Stimulated activated naive CD8-positive, alpha-beta T cell treated with anti-CD3 and anti-CD28 coated beads, Interleukin-15, amount 100 ng/mL, for 72 hours (primary cell): ENCODE measurements at regions not wholly inside any gene's neighbourhood (a gene's known extent, or its start where the extent isn't known, plus 50 kb on each side); places are given as distances from the start of the nearest gene placed in this dataset.
"Not testable (repeated sequence)": the region's sequence is repeated elsewhere in the genome, so short reads cannot be mapped to it uniquely, and the experiment has no call there.

ENCODE experiments used
- ATAC-seq: fragments of 150-1000 bp; cut with Tn5 transposase; 2 replicates; pipeline ENCODE4 v1.10.0; 2021; ENCODE audit warnings: mild to moderate bottlenecking, moderate library complexity
- DNase-seq, 2 donors: peaks; one replicate each; pipeline ENCODE4 v3.0.0; 2021 to 2022
- H3K27ac Mint-ChIP-seq, 2 donors: one replicate each; pipeline ENCODE4 v1.8.0; 2022; ENCODE audit warnings: mild to moderate bottlenecking in 2 of 2, mixed read lengths in 2 of 2, moderate library complexity in 2 of 2
- H3K27me3 Mint-ChIP-seq: one replicate; pipeline ENCODE4 v1.8.0; 2022; ENCODE audit warnings: mixed read lengths
- H3K4me1 Mint-ChIP-seq: one replicate; pipeline ENCODE4 v1.8.0; 2022; ENCODE audit warnings: mild to moderate bottlenecking, mixed read lengths
- H3K4me3 Mint-ChIP-seq, 2 donors: one replicate each; pipeline ENCODE4 v1.8.0; 2022; ENCODE audit warnings: mild to moderate bottlenecking in 2 of 2, mixed read lengths in 2 of 2, moderate library complexity in 1 of 2
- H3K9me3 Mint-ChIP-seq, 2 donors: one replicate each; pipeline ENCODE4 v1.8.0; 2022; ENCODE audit warnings: mixed read lengths in 2 of 2

DNA sequence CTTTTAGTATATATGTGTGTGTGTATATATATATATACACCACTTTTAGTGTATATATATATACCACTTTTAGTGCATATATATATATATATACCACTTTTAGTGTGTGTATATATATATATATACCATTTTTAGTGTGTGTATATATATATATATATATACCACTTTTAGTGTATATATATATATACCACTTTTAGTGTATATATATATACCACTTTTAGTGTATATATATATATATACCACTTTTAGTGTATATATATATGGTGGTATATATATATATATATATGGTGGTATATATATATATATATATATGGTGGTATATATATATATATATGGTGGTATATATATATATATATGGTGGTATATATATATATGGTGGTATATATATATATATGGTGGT lies 79.5 kb upstream of the ANK3 start:
- not testable (repeated sequence) for DNase-seq, H3K4me1 Mint-ChIP-seq, H3K4me3 Mint-ChIP-seq, H3K27me3 Mint-ChIP-seq, H3K27ac Mint-ChIP-seq, ATAC-seq, H3K9me3 Mint-ChIP-seq

DNA sequence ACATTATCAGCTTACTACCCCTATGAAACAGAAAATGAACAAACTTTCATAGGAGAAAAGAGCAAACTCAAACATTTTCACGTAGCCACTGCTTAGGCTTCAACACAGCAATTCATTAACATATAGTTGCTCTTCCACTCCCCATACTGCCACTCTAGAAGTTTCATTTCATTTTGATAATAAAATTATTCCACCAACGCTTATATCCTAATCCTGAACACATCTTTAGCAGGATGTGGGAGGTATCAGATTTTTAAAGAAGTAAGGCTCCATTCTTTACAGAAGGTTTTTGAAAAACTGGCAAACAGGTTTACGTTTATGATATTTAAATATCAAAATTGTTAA lies 77.5 kb upstream of the ANK3 start:
- no peak overlapping the region for H3K27ac Mint-ChIP-seq
- ATAC-seq (no peak), DNase-seq (no peak)
- no peaks in the 10 kb centered on the region for H3K27me3 Mint-ChIP-seq
- H3K4me3 Mint-ChIP-seq = no peak overlapping the region
- H3K9me3 Mint-ChIP-seq = no peaks in the 10 kb centered on the region
- H3K4me1 Mint-ChIP-seq = no peaks in the 10 kb centered on the region

DNA sequence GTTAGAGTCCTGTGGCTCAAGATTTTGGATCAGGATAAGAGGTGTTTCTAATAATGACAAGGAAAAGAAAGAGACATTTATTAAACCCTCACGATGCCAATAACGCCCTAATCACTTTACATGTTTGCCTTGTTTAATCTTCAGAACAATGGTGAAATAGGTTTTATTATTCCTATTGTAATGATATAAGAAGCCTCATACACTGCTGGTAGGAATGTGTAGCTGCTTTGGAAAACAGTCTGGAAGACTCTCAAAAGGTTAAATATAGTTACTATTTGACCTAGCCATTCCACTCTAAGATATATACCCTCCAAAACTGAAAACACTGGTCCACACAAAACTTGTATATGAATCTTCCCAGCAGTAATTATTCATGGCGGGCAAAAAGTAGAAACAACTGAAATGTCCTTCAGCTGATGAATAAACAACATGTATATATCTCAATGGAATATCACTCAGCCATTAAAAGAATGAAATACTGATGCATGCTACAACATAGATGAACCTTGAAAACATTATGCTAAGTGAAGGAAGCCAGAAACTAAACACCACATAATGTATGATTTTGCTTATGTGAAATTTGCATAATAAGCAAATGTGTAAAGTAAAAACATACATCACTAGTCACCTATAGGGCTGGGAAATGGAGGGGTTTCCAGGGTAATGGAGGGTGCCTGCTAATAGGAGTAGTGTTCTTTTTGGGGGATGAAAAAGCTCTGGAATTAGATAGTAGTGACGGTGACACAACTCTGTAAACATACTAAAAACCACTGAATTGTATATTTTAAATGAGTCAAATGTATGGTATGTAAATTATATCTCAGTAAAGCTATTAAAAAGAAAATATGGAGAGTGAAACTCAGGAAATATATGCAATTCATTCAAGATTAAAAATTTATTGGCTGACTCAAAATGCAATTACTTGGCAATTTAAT lies 76.9 kb upstream of the ANK3 start:
- no peak overlapping the region for H3K4me3 Mint-ChIP-seq
- no peak overlapping the region for H3K27ac Mint-ChIP-seq
- no peaks in the 10 kb centered on the region for H3K27me3 Mint-ChIP-seq
- H3K4me1 Mint-ChIP-seq = no peaks in the 10 kb centered on the region
- DNase-seq (no peak), ATAC-seq (no peak)
- no peaks in the 10 kb centered on the region for H3K9me3 Mint-ChIP-seq

DNA sequence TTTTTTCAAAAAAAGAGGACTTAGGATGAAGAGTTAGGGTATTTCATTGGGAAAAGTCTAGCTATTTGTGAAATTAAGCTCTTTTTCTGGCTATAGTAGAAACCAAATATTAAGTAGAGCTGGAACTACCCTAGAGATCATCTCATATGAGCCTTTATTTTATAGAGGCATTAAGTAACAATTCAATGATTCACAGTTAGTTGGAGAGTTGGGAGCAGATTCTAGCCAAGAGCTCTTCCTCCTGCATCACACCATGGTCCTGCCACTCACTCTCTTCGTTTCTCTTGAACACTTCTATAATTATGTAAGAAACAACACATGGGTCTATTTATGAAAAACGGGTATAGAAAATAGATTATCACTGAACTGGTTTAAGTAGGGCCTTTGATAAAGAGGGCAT lies 76.1 kb upstream of the ANK3 start:
- Mint-ChIP-seq H3K4me1 (no peaks in the 10 kb centered on the region), H3K9me3 (no peaks in the 10 kb centered on the region), H3K27ac (no peak overlapping the region), H3K27me3 (no peaks in the 10 kb centered on the region), H3K4me3 (no peak overlapping the region)
- DNase-seq = no peak
- ATAC-seq = no peak

DNA sequence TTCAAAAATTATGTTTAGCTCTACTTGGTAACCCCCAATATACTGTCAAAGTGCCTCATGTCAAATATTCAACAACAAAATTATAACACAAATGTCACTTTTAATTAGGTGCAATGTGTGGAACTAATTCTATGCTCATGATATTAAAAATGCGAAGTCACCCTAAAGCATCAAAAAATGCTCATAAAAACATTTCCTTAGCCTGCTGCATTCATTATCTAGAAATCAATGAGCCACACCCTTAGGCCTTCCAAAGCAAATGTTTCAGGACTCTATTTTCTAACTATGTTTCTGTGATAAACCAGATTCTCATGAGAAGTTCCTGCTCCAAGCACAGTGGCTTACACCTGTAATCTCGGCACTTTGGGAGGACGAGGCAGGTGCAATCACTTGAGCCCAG lies 75.0 kb upstream of the ANK3 start:
- ATAC-seq (no peak), DNase-seq (no peak)
- Mint-ChIP-seq H3K4me1 (no peaks in the 10 kb centered on the region), H3K27ac (no peak overlapping the region), H3K9me3 (no peaks in the 10 kb centered on the region), H3K4me3 (no peak overlapping the region), H3K27me3 (no peaks in the 10 kb centered on the region)

DNA sequence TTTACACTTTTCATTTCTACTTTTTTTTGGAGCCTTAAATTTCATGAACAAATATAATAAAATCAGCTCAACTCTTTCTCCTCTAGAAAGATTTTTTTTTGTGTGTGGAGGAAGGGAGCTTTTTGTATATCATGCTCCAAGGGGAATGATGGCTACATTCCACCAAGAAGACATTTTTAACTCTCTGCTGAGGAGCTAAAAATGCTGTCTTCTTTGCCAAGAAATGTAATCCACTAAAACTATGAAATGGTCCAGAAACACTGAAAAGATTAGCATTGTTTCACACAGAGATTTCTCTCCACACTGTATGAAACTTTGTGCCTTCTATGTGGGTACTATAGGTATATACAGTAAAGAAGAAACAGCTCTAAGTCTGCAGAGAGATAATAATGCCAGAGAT lies 74.1 kb upstream of the ANK3 start:
- Mint-ChIP-seq H3K4me3 (no peak overlapping the region), H3K9me3 (no peaks in the 10 kb centered on the region), H3K27ac (no peak overlapping the region), H3K4me1 (no peaks in the 10 kb centered on the region), H3K27me3 (no peaks in the 10 kb centered on the region)
- DNase-seq (no peak), ATAC-seq (no peak)

DNA sequence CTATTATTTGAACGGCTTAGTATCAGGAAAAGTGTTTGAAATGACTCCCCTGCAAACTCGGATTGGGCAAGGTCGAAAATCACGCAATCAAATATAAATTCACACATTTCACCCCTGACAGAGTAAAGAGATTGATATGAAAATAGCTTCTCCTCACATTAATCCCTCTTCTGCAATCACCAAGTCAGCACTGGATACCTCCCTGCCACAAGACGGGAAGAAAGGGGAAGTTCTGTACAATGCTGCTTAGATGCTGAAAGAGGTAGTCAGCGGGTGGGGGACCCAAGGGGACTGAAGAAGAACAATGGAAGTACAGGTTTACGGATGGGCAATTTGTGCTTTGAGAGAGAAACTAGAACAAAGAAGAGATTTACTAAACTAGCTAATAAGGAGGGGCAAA lies 72.0 kb upstream of the ANK3 start:
- H3K4me1 Mint-ChIP-seq = peaks cover 10% of the 10 kb centered on the region
- ATAC-seq = no peak
- H3K27ac Mint-ChIP-seq = no peak overlapping the region
- DNase-seq = no peak
- no peaks in the 10 kb centered on the region for H3K9me3 Mint-ChIP-seq
- H3K4me3 Mint-ChIP-seq = no peak overlapping the region
- H3K27me3 Mint-ChIP-seq = no peaks in the 10 kb centered on the region

DNA sequence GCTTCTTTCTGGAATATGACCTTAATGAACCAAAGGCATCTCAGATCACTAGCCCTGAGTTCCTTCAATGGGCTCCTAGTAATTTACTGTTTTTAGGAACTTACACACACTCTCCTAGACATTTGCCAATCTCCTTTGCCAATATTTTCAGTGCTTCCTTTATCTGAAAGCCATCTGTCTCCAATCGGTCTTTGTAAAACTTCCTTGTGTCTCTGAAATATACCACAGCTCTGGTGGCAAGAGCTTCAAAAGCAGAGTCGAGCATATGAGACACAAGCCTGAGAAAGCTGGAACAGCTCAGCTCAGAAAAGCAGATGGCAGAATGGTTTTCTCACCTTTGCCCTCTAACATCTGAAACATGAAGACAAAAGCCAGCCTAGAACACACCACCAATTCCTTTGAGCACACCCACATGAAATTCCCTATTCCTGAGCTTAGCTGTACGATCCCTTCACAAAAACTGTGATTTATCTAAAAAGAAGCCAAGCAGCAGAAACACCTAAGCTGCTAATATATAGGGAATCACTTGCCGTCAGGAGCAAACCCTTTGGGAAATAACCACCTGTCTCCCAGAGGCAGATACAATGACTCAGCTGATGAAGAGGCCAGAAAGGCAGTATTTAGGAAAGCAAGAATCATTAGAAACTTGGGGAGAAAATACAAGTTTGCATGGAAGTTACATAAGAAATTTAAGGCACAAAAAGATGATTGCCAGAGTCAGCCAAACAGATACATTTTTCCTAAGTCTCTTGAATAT lies 70.2 kb upstream of the ANK3 start:
- Mint-ChIP-seq H3K9me3 (no peaks in the 10 kb centered on the region), H3K27ac (no peak overlapping the region), H3K27me3 (no peaks in the 10 kb centered on the region), H3K4me1 (peaks cover 14% of the 10 kb centered on the region), H3K4me3 (no peak overlapping the region)
- DNase-seq (no peak), ATAC-seq (no peak)

DNA sequence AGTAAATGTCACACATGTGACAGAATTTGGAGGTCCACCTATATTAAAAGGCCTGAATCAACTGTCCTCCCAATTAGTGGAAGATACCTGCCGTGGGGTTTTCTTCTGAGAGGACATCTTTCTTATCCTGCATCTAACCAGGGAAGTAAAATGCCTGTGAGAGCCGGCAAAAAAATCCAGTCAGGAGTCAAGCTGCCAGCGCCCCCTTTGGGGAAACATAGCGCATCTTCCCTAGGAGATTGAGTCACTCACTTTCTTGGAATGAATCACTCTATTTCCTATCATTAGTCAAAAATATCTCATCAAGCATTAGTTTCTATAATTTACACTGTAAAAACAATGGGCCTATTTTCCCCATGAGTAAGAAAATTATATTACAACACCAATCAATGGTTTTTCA lies 66.4 kb upstream of the ANK3 start:
- Mint-ChIP-seq H3K4me1 (peaks cover 14% of the 10 kb centered on the region), H3K27ac (no peak overlapping the region), H3K27me3 (no peaks in the 10 kb centered on the region), H3K4me3 (no peak overlapping the region), H3K9me3 (no peaks in the 10 kb centered on the region)
- DNase-seq (no peak), ATAC-seq (no peak)

DNA sequence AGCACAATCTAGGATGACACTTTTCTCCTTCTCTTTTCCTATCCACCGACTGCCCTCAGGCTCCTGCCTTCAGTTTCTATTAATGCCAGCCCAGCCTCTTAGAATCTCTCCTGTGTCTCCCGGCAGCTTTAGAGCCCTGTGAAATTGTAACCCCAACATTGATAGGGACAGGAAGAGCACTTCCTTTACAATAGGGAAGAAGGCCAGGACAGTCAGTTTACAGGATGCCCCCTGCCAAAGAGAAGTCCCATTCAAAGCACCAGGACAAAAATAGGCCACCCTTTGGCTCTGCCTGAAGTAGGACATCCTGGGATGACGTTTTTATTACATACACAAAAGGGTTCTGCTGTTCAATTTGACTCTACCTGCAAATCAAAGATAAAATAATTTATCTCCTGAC lies 64.7 kb upstream of the ANK3 start:
- H3K9me3 Mint-ChIP-seq = no peaks in the 10 kb centered on the region
- no peaks in the 10 kb centered on the region for H3K27me3 Mint-ChIP-seq
- H3K4me1 Mint-ChIP-seq = peaks cover 14% of the 10 kb centered on the region
- no peak overlapping the region for H3K4me3 Mint-ChIP-seq
- DNase-seq (no peak), ATAC-seq (no peak)
- H3K27ac Mint-ChIP-seq = no peak overlapping the region

DNA sequence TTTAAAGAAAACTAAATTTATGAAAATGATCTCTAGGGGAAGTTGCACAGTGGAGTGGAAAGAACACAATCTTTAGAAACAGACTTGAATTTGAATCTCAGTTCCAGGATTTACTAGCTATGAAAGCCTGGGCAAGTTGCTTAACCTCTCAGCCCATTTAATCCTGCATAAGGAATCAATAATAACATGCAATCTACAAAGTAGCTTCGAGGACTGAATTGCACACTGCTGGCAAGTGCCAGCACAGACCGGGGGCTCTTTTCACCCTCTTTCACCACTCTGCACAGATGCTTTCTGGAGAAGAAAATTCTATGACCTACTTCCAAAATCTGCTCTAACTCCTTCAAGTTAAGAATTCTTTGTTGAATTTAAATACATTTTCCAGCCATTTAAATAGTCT lies 63.4 kb upstream of the ANK3 start:
- Mint-ChIP-seq H3K4me1 (peaks cover 7% of the 10 kb centered on the region), H3K4me3 (no peak overlapping the region), H3K27me3 (no peaks in the 10 kb centered on the region), H3K27ac (no peak overlapping the region), H3K9me3 (no peaks in the 10 kb centered on the region)
- no peak for ATAC-seq
- no peak for DNase-seq

DNA sequence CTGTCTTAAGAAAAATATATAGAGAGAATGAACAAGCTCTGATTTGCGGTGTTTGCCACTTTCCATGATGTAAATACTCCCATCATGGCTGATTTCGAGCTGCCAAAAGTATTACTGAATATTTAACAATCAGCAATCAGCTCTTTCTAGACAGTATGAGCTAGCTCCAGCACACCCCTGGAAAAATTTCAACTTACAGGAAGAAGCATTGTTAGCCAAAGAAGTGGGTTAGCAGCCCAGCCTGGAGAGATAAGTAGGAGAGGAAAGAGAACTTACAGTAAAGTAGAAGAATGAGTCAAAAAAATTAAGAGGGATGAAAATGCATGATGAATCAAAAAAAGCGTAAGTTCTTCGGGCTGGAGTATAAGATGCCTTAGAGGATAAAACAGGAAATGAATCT lies 60.6 kb upstream of the ANK3 start:
- ATAC-seq = no peak
- H3K27ac Mint-ChIP-seq = no peak overlapping the region
- no peaks in the 10 kb centered on the region for H3K27me3 Mint-ChIP-seq
- peaks cover 9% of the 10 kb centered on the region for H3K4me1 Mint-ChIP-seq
- no peaks in the 10 kb centered on the region for H3K9me3 Mint-ChIP-seq
- no peak overlapping the region for H3K4me3 Mint-ChIP-seq
- DNase-seq = no peak

DNA sequence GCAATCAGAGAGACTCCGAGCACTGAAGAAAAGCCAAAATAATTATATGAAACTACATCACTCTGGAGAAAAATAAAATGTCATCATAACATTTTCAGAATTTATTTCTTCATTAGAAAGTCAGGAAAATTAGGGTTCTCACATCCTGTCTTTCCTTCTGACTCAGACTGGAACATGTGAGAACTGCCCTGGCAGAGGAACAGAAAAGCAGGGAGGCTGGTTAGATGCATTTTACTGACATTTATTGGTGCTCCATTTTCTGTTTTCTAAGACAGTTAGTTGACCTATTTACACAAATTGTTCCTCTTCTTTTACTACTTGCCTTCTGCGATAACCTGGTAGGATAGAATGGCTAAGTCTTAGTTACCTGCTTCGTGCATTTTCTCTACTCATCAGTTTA lies 58.6 kb upstream of the ANK3 start:
- no peaks in the 10 kb centered on the region for H3K9me3 Mint-ChIP-seq
- DNase-seq = no peak
- no peak overlapping the region for H3K27ac Mint-ChIP-seq
- H3K4me1 Mint-ChIP-seq = peaks cover 9% of the 10 kb centered on the region
- no peak overlapping the region for H3K4me3 Mint-ChIP-seq
- no peaks in the 10 kb centered on the region for H3K27me3 Mint-ChIP-seq
- ATAC-seq = no peak

DNA sequence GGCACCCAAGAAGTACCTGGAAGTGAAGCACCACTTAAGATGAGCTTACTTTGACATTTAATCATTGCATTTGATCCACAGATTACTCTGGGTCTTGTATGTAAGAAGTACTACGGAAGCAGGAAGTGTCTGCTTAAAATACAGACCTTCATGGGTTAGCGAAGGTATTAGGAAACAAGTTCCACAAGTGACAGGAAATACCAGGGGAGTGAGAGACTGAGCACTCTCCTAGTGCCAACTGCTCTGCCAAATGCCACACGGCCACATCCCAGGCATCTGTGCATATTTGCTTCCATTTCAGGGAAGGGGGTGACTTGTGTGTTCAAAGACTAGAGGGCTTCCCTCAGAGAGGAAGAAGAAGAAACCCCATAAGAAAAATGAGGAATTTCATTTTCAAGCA lies 57.2 kb upstream of the ANK3 start:
- ATAC-seq (peak; percentile 63), DNase-seq (no peak)
- Mint-ChIP-seq H3K4me3 (peak overlapping the region in 1 of 2 donors; percentile 20), H3K4me1 (peaks cover 9% of the 10 kb centered on the region), H3K9me3 (no peaks in the 10 kb centered on the region), H3K27me3 (no peaks in the 10 kb centered on the region), H3K27ac (peak overlapping the region in 1 of 2 donors; percentile 43)

DNA sequence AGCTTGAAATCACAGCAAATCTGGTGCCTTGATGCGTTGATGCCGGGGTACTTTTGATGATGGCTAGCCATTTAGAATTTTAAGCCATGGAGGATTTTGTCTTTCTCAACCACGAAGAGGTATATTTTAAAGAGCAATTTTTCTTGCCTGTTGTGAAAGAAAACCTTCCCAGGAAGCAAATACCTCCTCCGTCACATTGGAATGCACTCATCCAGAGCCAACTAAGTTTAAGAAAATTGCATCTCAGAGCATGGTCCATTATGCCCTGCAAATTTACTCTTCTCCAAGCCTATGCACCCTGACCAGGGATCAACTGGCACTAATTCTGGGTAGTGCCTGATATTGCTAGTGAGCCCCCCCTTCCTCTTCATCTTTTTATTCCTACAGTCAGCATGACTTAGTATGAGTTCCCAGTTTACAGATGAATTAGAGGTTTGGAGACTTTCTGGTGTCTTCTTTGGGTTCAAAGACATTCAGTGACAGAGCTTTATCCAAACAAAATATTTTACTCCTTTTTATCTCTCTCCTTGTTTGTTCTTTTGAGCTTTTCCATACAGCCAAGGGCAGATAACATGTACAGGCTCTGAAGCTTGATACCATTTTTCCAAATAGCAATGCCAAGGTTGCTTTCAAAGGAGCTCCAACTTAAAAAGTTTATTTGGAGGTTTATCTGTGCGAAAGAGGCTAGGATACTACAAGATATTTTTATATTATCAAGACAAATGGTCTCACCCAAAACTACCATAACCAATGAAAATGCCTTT lies 56.6 kb upstream of the ANK3 start:
- peaks cover 9% of the 10 kb centered on the region for H3K4me1 Mint-ChIP-seq
- DNase-seq = no peak
- no peaks in the 10 kb centered on the region for H3K9me3 Mint-ChIP-seq
- ATAC-seq = no peak
- H3K4me3 Mint-ChIP-seq = no peak overlapping the region
- peak overlapping the region in 1 of 2 donors; percentile 43 for H3K27ac Mint-ChIP-seq
- H3K27me3 Mint-ChIP-seq = no peaks in the 10 kb centered on the region

DNA sequence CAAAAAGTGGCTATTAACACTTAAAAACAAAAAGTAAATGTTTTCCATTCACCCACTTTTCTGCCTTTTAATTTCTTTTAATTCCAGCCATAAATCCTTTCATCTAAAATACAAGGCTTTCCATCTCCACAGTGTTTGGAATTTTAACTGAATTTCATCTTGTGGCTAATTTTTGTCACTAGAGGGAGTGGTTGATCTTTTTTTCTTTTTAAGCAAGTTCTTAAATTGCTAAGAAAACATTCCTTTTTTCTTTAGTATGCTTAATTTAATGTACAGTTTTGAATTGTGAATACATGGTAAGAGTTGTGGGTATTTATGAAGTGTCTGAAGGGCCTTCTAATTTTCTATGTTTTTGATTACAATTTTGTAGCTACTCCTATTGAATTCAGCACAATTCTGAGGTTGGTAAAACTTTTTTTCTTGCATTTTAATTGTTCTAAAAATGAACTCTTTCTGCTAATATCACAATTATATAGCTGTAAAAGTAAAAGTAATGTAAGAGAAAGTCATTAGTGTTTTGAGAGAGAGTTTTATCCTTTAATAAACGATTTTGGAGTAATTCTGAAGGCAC lies 54.9 kb upstream of the ANK3 start:
- DNase-seq = no peak
- no peaks in the 10 kb centered on the region for H3K9me3 Mint-ChIP-seq
- no peak overlapping the region for H3K27ac Mint-ChIP-seq
- no peaks in the 10 kb centered on the region for H3K27me3 Mint-ChIP-seq
- no peak for ATAC-seq
- peaks cover 9% of the 10 kb centered on the region for H3K4me1 Mint-ChIP-seq
- no peak overlapping the region for H3K4me3 Mint-ChIP-seq
